Epithelial cell of prostate (primary cell): ENCODE measurements at regions not wholly inside any gene's neighbourhood (a gene's known extent, or its start where the extent isn't known, plus 50 kb on each side); places are given as distances from the start of the nearest gene placed in this dataset.
"Not testable (repeated sequence)": the region's sequence is repeated elsewhere in the genome, so short reads cannot be mapped to it uniquely, and the experiment has no call there.

Experiments used
- DNase-seq: peaks from one replicate; pipeline ENCODE4 v3.0.0-alpha.2; 2011; ENCODE audit warnings: low read depth, low spot score
- H3K27ac ChIP-seq: fragments of 450-650 bp; 2 replicates; pipeline ENCODE4 v1.5.1; 2017; ENCODE audit warnings: mild to moderate bottlenecking

DNA sequence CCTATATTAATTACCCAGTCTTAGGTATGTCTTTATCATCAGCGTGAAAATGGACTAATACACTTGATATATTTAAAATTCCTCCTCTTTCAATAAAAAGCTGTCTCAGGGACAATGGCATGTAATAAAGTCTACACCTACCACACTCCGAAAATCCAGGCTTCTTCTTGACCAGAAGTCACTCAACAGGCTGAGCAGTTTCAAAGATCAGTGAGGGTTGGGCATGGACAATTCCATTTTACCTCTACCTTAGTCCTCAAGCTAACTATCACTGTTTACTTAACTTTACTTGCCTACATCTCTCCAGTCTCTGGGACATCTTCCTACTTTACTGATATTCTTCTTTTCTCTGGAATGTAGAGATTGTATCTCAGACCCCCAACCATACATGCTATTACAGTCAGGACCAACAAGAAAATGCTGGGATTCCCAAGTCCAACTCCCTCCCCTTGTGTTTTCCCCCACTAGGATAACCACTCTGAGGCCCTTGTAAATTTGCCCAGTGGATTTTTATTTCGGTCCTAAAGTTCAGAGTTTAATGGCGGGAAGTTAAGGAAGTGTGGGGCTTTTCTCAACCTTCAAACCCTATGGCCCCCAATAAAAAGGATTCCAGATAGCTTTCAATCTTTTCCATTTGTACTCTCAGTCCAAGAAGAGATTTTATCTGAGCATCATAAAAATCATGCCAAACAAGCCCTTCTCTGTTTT is 137.1 kb upstream of the TSC22D2 start:
- no peak overlapping the region for H3K27ac ChIP-seq
- no peak for DNase-seq

DNA sequence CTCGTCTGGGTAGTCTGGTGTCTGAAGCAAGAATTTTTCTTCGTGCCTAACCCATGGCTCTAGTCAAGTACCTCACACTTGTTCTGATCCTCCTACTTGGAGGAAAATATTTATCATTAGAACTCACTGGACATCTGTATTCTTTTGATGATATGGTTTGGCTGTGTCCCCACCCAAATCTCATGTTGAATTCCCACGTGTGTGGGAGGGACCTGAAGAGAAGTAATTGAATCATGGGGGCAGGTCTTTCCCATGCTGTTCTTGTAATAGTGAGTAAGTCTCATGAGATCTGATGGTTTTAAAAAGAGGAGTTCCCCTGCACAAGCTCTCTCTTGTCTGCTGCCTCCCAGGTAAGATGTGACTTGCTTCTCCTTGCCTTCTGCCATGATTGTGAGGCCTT is 137.7 kb upstream of the TSC22D2 start:
- H3K27ac ChIP-seq, DNase-seq: not testable (repeated sequence)

DNA sequence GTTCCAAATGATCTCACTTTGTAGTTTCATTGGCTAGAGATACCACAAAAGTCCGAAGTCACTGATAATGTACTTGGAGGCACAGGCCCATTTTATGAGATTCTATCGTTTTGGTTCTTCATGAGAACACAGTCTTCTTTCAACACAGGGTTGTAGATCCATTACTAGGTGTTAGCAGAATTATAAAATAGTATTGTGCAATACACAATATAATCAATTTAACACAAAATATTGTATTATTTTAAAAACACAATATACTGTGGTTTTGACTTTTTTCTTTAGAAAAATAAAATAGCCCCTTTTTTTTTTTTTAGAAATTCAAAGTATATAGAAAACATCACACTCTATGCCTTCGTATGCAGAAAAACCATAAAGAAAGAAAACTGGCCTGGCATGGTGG is 138.6 kb upstream of the TSC22D2 start:
- no peak for DNase-seq
- no peak overlapping the region for H3K27ac ChIP-seq

DNA sequence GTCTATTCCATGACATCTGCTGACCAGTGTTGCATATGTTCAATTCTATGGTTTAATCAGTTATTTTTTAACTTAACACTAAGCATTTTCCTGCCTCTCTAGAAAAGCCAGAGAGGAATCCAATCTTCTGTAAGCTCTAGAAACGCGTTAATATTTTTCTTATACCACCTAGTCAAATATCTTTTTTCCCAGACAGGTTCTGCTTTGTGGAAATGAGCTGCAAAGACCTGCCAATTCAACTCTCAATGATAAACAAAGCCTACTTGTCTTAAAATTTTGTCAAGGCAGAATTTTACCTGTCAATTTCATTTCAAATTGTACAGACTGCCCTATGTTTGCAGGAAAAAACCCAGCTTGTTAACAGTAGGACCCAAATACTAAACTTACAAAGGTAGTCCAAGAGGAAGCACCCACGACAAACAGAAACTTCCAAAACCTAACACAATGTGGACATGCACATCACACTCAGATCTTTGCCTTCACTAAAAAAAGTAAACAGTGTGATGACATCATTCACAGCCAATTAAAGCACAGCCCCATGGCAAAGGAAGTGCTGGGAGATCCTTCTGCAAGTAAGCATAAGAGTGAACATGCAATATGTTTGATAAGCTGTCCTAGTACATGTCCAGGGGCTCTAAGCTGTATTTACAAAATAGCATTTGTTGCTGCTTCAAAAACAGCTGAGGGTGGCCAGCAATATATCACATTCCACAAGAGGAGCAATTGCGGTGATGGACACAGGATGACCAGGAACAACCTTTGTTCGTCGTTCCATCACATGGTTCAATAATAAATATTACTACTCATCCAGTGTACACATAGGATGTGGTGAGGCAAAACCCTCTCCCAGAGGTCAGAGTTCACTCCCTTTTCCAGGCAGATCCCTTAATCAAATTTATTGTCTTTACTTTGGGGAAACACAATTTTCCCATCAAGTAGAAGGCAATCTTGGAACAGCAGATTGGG is 139.4 kb upstream of the TSC22D2 start:
- no peak for DNase-seq
- no peak overlapping the region for H3K27ac ChIP-seq

DNA sequence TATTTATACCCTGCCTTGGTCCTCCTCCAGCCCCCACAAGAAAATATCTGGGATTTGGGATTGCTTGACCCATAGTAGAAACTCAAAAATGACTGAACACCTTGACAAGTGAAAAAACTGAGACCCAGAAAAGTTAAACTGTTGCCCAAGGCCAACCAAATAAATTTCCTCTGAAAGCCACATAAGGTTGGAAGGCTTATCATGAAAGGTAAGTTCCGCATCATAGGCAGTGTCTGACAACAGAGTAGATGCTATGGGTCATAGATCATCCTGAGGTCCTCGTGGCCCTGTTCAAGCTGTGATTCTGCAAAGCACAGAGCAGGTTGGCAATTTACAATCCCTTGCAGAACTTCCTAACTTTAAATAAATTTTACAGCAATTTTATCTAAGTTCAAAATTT is 140.8 kb upstream of the TSC22D2 start:
- DNase-seq, result no peak

DNA sequence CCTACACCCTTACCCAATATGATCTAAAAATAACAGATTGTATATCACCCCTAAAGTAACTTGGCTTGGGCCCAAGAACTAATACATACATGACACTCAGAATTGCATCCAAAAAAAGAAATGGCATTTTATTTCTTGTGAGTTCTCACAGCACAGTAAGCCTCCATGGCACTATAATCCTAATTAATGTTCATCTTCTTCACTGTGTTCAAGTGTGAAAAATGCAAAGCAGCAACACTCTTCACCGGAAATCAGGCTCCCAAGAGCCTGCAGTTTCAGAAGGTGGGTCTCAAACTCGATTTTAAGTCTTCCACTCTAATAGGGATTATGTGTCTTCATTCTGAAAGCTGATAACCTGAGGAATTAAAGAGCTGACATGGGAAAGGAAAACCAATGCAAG is 142.8 kb upstream of the TSC22D2 start:
- DNase-seq, result no peak
- no peak overlapping the region for H3K27ac ChIP-seq

More for the DNA sequence above, 140.8 kb upstream of the TSC22D2 start:
- no peak overlapping the region for H3K27ac ChIP-seq

DNA sequence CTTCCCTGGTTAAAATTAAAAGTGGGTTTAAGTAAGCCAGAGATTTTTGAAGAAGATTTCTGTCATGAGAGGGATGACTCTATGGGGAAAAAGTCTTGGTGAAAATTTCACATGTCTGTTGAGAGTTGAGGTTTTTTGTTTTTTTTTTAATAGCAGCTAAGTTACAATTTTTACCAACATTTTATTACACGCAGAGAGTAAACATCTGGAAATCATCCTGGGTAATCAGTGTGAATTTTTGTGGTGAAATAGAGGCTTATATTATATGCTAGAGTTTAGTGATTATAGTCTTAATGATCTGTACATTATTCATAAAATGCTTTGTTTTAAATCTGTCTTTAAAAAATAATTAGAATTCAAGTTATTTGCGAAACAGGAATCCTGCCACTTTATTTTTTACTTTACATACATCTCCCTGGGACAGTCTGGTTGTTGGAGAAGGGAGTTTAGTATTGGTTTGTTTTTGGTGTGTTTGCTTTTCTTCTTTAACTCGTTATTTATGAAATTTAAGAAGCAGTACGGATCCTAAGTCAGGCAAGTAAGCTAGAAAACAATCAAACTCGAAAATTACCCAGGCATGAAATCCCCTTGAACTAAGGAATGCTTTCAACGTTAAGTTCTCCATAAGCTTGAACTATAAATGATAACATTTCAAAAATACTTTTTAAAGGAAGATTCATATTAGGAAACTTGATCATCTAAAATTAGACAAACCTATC is 143.4 kb upstream of the TSC22D2 start:
- no peak for DNase-seq
- H3K27ac ChIP-seq, result no peak overlapping the region

DNA sequence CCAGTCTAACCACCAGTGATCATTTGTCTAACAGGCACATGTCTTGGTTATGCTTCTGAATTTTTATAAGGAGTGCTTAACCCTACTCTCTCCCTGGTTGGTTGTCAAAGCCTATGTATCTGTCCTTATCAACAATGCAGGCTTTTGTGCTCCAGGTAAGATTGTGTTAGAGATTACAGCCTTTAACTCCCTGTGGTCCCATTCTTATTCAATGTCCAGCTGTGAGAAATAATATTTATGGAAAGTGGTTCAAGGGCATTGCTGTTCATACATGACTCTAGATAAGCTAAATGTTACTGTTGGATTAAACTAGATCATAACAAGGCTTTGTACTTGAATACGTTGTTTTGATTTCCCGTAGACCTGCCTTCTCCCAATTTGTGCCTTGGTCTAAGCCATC is 146.1 kb upstream of the TSC22D2 start:
- no peak overlapping the region for H3K27ac ChIP-seq
- DNase-seq, result no peak

DNA sequence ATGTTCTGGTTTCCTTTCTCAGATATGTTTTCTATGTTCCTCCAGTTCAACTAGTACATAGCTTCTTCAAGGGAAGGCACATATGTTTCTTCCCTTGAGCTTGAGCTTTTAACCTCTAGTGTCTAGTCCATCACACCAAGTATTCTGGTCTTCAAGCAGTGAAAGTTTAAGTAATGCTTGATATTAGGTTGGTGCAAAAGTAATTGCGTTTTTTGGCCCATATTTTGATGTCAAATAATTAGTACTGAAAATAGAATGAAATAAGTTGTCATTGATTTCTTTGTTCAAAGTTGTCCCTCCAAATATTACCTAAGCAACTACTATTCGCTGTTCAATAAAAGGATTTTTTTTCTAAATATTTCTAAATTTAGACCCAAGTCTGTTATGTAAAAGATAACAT is 146.7 kb upstream of the TSC22D2 start:
- DNase-seq, result no peak
- H3K27ac ChIP-seq, result no peak overlapping the region

DNA sequence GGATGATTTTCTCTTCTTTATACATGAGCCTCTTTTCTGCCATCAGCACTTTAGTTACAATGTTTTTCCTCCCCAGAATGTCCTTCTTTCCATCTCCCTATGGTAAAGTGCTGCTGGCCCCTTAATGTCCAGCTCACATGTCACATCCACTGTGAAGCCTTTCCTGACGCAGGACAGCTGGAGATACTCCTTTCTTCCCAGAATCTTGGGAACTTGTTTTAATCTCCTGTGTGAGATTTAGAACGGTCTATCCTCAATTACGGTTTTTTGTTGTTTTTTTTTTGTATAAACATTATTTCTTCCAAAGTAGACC is 147.7 kb upstream of the TSC22D2 start:
- DNase-seq, result no peak

DNA sequence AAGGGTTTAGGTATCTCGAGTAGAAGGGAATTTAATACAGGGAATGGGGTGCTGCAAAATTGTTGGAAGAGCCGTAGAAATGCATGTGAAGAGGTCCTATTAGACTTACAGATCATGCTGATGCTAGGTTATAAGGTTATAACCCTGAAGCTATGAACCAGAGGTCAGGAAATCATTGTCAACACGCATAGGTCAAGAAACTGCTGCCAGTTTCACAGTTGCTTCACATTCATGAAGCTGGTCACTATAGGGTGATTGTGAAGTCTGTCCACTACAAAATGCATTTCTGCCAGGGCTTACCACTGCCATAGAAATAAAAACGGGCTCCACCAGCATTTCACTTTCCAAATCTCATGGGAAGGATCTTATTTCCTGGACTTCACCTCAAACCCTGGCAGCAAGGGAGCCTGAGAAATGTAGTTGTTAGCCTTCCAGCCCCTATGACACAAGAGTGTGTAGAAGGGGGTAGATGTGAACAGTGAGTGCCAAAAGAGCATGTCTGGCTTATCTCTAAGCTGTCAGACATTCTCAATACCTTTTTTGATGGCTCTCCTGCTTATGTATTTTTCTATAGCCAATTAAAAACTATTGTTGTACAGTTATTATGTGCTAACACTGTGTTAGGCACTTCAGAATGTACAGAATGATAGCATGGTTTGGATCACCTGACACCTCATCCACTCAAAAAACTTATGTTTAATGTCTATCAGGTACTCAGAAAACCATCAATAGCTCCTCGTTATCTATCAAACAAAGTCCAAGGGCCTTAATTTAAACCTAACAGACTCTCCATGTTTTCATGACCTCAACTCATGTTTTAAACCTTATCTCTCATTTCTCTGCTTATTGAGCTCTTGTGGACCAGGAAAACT is 148.3 kb upstream of the TSC22D2 start:
- no peak overlapping the region for H3K27ac ChIP-seq
- DNase-seq, result no peak

More for the DNA sequence above, 147.7 kb upstream of the TSC22D2 start:
- H3K27ac ChIP-seq, result no peak overlapping the region

DNA sequence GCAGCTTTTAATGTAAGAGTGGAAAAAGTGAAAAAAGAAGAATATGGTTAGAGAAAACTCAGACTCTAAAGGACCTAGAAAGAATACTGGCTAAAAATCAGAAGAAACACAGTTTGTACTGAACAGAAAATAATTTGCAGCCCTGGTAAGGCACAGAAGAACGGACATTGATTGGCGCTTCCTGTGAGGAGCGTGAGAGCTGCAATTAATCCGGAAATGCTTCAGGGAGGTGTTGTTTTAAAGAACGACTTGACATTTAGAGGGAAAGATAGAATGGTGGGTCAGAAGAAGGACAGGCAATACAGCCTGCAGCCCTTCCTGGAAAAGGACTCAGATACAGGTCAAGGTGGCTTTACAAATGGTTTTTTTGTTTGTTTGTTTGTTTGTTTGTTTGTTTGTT is 151.3 kb upstream of the TSC22D2 start:
- no peak for DNase-seq
- no peak overlapping the region for H3K27ac ChIP-seq

DNA sequence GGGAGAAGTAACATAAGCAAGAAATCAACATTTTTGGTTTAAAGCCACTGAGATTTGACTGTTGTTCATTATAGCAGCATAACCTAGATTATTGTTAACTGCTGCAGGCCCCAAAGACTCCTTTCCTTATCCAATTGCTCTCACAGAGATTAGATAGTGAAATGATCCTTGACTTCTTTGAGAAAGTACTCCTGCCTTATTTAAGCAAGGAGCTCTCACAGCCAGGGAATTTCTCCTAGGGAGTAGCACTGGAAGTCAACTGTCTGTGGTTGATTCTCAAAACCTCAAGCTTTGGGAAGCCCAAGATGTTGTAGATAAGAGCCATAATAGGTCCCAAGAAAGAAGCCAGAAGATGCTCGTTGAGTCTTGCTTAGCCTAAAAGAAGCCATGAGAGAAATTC is 151.8 kb upstream of the TSC22D2 start:
- no peak for DNase-seq

DNA sequence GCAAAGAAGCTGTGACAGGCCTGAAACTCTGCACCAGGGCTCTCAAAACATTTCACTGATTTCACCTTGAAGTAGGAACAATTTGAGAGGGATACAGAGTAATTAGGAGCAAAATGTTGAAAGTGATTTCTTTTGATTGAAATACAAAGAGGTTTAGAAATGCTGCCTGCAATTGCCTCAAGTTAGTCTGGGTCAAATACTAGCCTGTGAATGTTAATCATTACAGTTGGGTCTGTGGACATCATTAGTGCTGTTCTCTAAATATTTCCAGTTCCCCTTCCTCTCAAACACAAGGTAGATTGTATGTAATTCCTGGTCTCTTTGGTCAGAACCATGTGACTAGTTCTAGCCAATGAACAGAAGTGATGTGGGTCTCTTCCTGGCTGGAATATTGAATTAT is 152.3 kb upstream of the TSC22D2 start:
- DNase-seq, result no peak
- peak overlapping the region; percentile 72 for H3K27ac ChIP-seq

More for the DNA sequence above, 151.8 kb upstream of the TSC22D2 start:
- H3K27ac ChIP-seq, result no peak overlapping the region

DNA sequence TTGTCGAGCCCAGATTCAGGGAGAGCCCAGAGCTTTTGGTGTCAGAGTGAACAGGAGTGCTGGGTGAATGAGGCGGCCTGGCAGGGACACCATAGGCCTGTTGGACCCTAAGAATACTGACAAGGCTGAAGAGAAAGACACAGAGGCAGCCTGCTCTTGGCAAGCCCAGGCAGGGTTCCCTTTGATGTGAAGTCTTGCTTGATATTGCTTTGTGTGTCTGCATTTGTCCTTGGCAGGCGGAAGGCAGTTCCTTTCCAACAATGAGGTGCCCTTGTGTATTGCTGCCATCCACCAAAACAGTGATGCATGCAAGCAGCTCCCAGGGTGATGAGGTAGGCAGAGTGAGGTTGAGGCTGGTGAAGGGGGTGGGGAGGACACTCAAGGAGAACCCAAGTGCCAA is 152.7 kb upstream of the TSC22D2 start:
- no peak for DNase-seq
- peak overlapping the region; percentile 72 for H3K27ac ChIP-seq

DNA sequence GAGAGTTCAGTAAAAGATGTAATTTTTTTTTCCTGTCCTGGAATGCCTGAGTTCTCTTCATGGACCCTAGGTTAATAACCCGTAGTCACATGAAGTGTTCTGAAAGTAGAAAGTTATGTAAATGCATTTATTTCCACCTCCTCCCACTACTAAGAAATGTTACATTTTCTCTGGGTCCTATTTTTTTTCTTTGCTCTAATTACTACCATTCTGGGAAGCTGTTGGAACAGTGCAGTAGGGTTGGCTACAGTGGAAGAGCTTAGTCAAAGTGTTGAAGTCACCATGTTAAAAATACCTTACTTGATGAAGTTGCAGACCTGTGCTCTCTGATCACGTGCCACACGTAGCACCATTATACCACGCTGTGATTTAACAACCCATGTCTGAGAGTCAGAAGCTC is 153.8 kb upstream of the TSC22D2 start:
- no peak overlapping the region for H3K27ac ChIP-seq
- no peak for DNase-seq

DNA sequence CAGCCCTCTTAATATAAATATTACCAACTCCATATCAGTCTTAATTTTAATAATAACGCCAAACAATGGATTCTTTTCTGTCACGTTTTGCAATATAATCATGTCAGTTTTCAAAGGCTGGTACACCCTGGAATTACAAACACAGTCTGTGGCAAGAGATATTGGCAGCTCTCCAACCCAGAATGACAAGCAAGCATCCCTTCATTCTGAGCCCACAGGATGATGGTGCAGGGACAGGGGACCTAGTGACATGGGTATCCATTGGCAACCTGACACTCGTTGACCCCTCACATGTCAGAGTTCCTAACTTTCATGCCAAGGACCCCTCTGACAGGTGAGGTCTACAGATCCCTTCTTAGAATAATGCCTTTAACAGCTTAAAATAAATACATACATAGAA is 154.5 kb upstream of the TSC22D2 start:
- no peak overlapping the region for H3K27ac ChIP-seq
- no peak for DNase-seq

DNA sequence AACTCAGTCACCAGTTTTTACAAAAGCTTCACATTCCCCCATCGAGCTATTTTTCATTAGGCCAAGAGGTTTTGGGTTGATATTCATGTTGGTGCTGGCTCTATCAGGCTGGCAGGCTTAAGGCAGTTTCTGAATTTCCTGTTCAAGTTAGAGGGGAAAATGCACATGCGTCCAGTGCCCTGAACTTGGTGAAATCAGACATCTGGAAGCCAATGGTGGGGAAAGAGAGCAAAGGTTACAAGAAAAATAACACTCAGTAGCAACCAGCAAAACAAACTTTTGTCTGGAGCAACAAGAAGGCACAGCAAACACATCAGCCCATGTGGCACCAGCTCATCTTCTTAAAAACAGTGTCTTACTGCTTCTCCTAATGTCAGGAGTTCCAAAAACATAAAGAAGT is 155.6 kb upstream of the TSC22D2 start:
- DNase-seq, result no peak
- H3K27ac ChIP-seq, result no peak overlapping the region

DNA sequence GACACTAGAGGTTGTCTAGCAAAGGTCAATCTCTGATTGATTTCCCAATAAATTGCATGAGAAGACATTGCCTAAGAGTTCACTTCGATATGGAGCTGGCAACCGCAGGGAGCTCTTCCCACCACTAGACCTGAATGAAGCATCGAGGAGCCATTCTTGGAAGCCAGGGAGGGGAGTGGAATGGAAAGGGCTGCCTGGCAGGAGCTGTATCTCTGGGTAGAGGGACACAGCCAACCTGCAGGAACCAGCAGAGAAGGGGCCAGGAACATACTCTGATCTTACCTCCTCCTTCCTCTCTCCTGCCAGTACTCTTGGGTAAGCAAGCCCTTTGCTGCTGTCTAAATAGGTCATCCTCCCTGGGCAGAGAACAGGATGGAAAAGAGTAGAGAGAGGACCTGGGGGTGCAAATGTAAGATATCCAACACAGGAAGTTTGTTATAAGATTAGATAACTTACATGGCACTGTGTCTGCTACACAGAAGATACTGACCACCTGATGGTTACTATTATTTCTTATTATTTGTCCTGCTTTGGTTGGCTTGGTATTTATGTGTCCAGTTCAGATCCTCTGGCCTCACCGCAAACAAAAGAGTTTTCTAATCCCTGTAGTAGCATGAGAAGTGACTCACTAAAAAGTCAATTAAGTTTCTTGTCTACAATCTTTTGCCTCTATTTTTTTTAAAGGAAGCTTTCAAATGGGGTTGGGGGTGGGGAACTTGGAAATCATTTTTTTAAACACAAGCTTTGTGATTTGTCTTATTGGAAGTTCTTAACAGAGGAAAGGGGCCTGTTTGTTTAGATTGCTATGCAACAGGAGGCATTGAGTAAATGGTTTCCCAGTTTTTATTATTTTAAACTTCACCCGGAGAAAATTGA is 156.7 kb upstream of the TSC22D2 start:
- H3K27ac ChIP-seq, result no peak overlapping the region
- no peak for DNase-seq
